Upper lobe of left lung (tissue), 6 donors: ENCODE measurements at regions not wholly inside any gene's neighbourhood (a gene's known extent, or its start where the extent isn't known, plus 50 kb on each side); places are given as distances from the start of the nearest gene placed in this dataset.

Experiments
- ATAC-seq, 2 donors: fragments of 200-7000 bp; cut with Tn5 transposase; one replicate each; pipeline ENCODE4 v1.9.1; 2022; ENCODE audit warnings: mild to moderate bottlenecking in 2 of 2, moderate library complexity in 2 of 2; ENCODE audit not compliant: low FRiP score in 2 of 2
- DNase-seq, 2 donors: peaks; one replicate each; pipeline ENCODE4 v3.0.0-alpha.2; 2019 to 2020
- H3K27ac ChIP-seq, 4 donors: fragments of 200-600 bp; sonication (generic); one replicate each; pipeline ENCODE4 v1.5.1; 2016 to 2019
- H3K27me3 ChIP-seq, 4 donors: fragments of 200-600 bp; sonication (generic); one replicate each; pipeline ENCODE4 v1.5.1; 2017 to 2019
- H3K36me3 ChIP-seq, 4 donors: fragments of 200-600 bp; sonication (generic); one replicate each; pipeline ENCODE4 v1.5.1; 2016 to 2019
- H3K4me1 ChIP-seq, 4 donors: fragments of 200-600 bp; sonication (generic); one replicate each; pipeline ENCODE4 v1.5.1; 2018 to 2019
- H3K4me3 ChIP-seq, 4 donors: fragments of 200-600 bp; sonication (generic); one replicate each; pipeline ENCODE4 v1.5.1; 2017 to 2019; ENCODE audit warnings: mild to moderate bottlenecking in 2 of 4, moderate library complexity in 1 of 4
- H3K9me3 ChIP-seq, 4 donors: fragments of 200-600 bp; sonication (generic); one replicate each; pipeline ENCODE4 v1.5.1; 2018 to 2019
- EP300 ChIP-seq, 4 donors: sonication (generic); formaldehyde crosslinking; IDR thresholded peaks; one replicate each; pipeline ENCODE4 v1.5.1; 2017; ENCODE audit warnings: antibody characterized with exemption in 4 of 4, control low read depth in 2 of 4
- POLR2A ChIP-seq, 4 donors: fragments of 450-650 bp; IDR thresholded peaks; one replicate each; pipeline ENCODE4 v1.5.1; 2016 to 2017; ENCODE audit warnings: antibody characterized with exemption in 4 of 4, mild to moderate bottlenecking in 2 of 4
- POLR2AphosphoS5 ChIP-seq, 2 donors: sonication (generic); formaldehyde crosslinking; IDR thresholded peaks; one replicate each; pipeline ENCODE4 v1.5.1; 2017; ENCODE audit warnings: antibody characterized with exemption in 2 of 2
- WGBS, 2 donors: methylation state at CpG; one replicate each; pipeline ENCODE4 v1.1.5; 2017 to 2018; 5-methylcytosine and 5-hydroxymethylcytosine counted together
- TF ChIP-seq, protein P1 (sequence below), 6 experiments: fragments of 450-650 bp in 4 of 6; fragments of 200-600 bp in 2 of 6; sonication (generic) in 2 of 6; IDR thresholded peaks; one replicate each; pipeline ENCODE4 v1.5.1; 2016 to 2019; ENCODE audit warnings: antibody characterized with exemption in 6 of 6
- donor health status: DM: no; HTN: no; CAD: no; lungs with moderate emphysema.
- donor health status: DM: no; HTN: yes; CAD: no; lungs with severe emphysema.

DNA sequence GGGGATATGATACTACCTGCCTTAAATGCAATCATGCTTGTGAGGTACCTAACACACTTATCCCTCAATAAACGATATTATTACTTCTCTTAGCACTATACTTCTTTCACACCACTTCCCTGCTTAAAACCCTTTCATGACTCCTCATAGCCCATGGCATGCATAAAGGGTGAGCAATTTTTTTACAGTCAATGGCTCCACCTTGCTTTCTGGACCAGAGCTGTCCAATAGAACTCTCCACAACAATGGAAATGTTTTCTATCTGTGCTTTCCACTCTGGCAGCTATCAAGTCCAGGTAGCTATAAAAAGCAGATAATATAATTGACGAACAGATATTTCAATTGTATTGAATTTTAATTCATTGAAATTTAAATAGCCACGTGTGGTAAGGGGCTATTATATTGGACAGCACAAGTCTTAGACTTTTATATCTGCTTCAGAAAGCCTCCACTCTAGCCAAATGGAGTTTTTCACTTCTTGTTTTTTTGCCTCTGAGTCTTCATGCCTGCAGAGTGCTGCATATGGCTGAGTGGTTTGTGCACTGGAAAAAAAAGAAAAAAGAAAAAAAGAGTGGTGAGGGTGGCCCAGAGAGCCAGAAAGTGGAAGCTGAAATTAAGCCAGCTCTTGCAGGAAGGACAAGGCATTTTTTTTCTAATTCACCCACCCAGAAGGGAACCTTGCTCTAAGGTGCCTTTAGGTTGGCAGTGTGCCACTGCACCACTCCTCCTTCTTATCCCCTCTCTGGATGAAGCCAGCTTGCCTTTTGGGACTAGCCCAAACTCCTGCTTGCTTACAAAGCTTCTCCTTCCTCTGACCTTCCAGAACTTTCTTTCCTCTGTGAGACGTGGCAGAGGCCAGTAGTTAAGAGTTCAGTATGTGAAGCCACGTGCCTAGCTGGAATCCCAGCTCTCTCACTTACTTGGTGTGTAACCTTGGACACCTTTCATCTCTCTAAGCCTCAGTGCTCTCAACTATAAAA is 239.0 kb upstream of the LRTM1 start:
- no peak overlapping the region for H3K27ac ChIP-seq
- H3K36me3 ChIP-seq, result no peaks in the 10 kb centered on the region
- H3K4me1 ChIP-seq, result no peaks in the 10 kb centered on the region
- no peak overlapping the region for H3K4me3 ChIP-seq
- peaks cover 0 to 4% (median 0%) of the 10 kb centered on the region in 4 donors for H3K27me3 ChIP-seq
- ATAC-seq (no peak), DNase-seq (no peak)
- H3K9me3 ChIP-seq, result no peaks in the 10 kb centered on the region
- WGBS, 2 donors, result 52 to 59% methylated on average over 5 of the region's 5 CpGs
- TF ChIP-seq POLR2AphosphoS5 (IDR thresholded peaks at IDR 0.05), result no peak
- TF ChIP-seq, protein P1, sequence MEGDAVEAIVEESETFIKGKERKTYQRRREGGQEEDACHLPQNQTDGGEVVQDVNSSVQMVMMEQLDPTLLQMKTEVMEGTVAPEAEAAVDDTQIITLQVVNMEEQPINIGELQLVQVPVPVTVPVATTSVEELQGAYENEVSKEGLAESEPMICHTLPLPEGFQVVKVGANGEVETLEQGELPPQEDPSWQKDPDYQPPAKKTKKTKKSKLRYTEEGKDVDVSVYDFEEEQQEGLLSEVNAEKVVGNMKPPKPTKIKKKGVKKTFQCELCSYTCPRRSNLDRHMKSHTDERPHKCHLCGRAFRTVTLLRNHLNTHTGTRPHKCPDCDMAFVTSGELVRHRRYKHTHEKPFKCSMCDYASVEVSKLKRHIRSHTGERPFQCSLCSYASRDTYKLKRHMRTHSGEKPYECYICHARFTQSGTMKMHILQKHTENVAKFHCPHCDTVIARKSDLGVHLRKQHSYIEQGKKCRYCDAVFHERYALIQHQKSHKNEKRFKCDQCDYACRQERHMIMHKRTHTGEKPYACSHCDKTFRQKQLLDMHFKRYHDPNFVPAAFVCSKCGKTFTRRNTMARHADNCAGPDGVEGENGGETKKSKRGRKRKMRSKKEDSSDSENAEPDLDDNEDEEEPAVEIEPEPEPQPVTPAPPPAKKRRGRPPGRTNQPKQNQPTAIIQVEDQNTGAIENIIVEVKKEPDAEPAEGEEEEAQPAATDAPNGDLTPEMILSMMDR (IDR thresholded peaks at IDR 0.05), result no peak
- TF ChIP-seq POLR2A (IDR thresholded peaks at IDR 0.05), result no peak
- no peak for TF ChIP-seq EP300 (IDR thresholded peaks at IDR 0.05)

DNA sequence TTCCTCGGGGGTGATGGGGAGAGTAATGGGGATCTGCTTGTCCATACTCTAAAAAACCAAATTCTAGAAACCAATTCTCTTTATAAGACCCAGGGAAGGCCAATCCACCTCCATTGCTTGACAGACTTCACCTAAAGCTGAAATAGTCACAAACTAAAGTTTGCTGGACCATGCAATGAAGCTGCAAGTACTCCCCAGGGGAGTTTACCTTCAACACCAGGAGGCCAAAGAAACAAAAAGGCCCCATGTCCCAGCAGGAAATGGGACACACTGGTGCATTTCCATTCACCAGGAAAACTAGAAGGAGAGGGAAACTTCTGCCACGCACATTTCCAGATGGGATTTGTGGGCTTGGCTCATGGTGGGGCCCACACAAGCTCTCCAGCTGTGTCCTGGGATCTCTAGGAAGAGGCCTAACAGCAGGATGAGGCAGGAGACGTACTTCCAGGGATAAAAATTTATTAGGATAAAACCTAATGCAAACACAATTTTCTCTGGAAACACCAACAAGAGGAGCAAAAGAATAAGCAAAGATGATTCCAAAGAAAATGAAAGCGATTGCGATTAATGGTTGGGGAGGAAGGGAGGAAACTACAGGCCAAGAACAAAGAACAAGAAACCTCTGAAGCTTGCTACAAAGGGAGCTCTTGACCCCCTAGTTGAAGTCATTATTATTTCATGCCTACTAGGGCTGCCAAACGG is 238.0 kb upstream of the LRTM1 start:
- ATAC-seq (no peak), DNase-seq (no peak)
- TF ChIP-seq, protein P1 (IDR thresholded peaks at IDR 0.05), result no peak
- no peaks in the 10 kb centered on the region for H3K36me3 ChIP-seq
- 73 to 74% methylated on average over 6 of the region's 6 CpGs for WGBS, 2 donors
- no peak overlapping the region for H3K4me3 ChIP-seq
- H3K27ac ChIP-seq, result no peak overlapping the region
- peaks cover 0 to 4% (median 0%) of the 10 kb centered on the region in 4 donors for H3K27me3 ChIP-seq
- H3K9me3 ChIP-seq, result no peaks in the 10 kb centered on the region
- no peaks in the 10 kb centered on the region for H3K4me1 ChIP-seq

DNA sequence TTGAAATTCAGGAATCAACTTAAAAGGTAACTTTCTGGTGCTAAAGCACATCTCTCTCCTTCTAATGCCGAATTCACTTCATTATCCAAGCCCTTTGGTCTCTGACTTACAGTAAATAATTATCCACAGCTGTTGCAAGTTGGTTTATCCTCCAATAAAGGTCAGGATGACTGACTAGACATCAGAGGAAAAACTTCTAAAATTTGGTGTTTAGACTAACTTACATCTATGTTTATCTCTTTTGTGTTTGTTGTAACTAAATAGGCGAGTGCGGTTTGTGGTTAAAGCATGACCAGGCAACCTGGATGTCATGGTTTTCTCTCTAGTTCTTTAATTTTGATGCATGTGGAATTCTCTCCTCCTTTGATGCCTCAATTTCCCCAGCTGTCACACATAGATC is 237.4 kb upstream of the LRTM1 start:
- Histone ChIP-seq H3K9me3 (no peaks in the 10 kb centered on the region), H3K36me3 (no peaks in the 10 kb centered on the region), H3K4me1 (no peaks in the 10 kb centered on the region), H3K27me3 (peaks cover 0 to 4% (median 0%) of the 10 kb centered on the region in 4 donors), H3K4me3 (no peak overlapping the region), H3K27ac (no peak overlapping the region)
- 88 to 91% methylated on average over 3 of the region's 3 CpGs for WGBS, 2 donors
- no peak for ATAC-seq
- TF ChIP-seq POLR2AphosphoS5 (IDR thresholded peaks at IDR 0.05) (no peak), POLR2A (IDR thresholded peaks at IDR 0.05) (no peak), EP300 (IDR thresholded peaks at IDR 0.05) (no peak)
- TF ChIP-seq, protein P1 (IDR thresholded peaks at IDR 0.05), result no peak
- DNase-seq, result no peak

DNA sequence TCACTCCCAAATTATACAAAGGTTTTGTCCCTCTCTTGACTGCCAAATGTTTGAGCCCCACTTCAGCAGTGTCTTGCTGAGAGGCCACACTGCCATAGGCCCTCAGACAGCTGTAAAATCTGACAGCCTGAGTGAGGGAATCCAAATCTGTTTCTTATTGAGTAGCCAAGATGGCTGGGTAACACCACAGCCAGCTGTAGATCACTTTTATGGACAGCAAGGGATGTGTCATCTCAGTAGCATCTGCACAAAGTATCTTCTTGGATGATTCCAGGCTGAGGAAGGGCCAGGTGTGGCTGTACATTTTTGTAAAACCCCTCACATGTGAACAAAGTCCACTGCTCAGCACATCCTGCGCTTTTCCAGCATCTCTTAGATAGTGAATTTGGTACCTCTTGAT is 237.0 kb upstream of the LRTM1 start:
- H3K27ac ChIP-seq, result no peak overlapping the region
- 86 to 93% methylated on average over 1 of the region's 1 CpG for WGBS, 2 donors
- TF ChIP-seq POLR2A (IDR thresholded peaks at IDR 0.05) (no peak), POLR2AphosphoS5 (IDR thresholded peaks at IDR 0.05) (no peak), EP300 (IDR thresholded peaks at IDR 0.05) (no peak)
- TF ChIP-seq, protein P1 (IDR thresholded peaks at IDR 0.05), result no peak
- ATAC-seq, result no peak
- H3K4me1 ChIP-seq, result no peaks in the 10 kb centered on the region
- no peak overlapping the region for H3K4me3 ChIP-seq
- no peak for DNase-seq
- no peaks in the 10 kb centered on the region for H3K9me3 ChIP-seq
- no peaks in the 10 kb centered on the region for H3K36me3 ChIP-seq
- H3K27me3 ChIP-seq, result peaks cover 0 to 4% (median 0%) of the 10 kb centered on the region in 4 donors
